HepG2 (cell line): ENCODE measurements at regions not wholly inside any gene's neighbourhood (a gene's known extent, or its start where the extent isn't known, plus 50 kb on each side); places are given as distances from the start of the nearest gene placed in this dataset.

ENCODE experiments used
- ATAC-seq: fragments of 200-7000 bp; cut with Tn5 transposase; 3 replicates; pipeline ENCODE4 v1.9.1; 2020; ENCODE audit warnings: mild to moderate bottlenecking, moderate library complexity
- BruUV-seq: library from RNA; stranded (reverse); fragments of 400-500 nt; replicated peaks from 2 replicates; lab custom pipeline; 2021; lab: Mats Ljungman, UMichigan
- CTCF ChIA-PET: fragments of 300-600 bp; formaldehyde crosslinking; extraction: SDS; loops from one replicate; lab custom pipeline; 2021; ENCODE audit warnings: low total read pairs, inconsistent platforms, low intra/inter-chr PET ratio; lab: Yijun Ruan, JAX
- POLR2A ChIA-PET: fragments of 350-600 bp; sonication (Branson Sonifier 250); formaldehyde crosslinking; loops from one replicate; lab custom pipeline; 2020; ENCODE audit warnings: antibody characterized with exemption, inconsistent platforms; lab: Yijun Ruan, JAX
- DNase-seq: peaks from one replicate; pipeline ENCODE4 v3.0.0-alpha.2; 2015; ENCODE audit warnings: low spot score
- FAIRE-seq: peaks from 3 replicates; lab custom pipeline; 2011; peaks lifted over from hg19 to GRCh38; lab: Jason Lieb, UNC
- H2AFZ ChIP-seq: one replicate; pipeline ENCODE4 v1.6.1; 2011; ENCODE audit warnings: low read length, inconsistent platforms
- H3K27ac ChIP-seq: fragments of 300-600 bp; 3 replicates; pipeline ENCODE4 v1.8.0; 2011; ENCODE audit warnings: mixed run types, mild to moderate bottlenecking, mixed read lengths, low read length, inconsistent platforms; ENCODE audit not compliant: insufficient read depth; ENCODE audit errors: extremely low read length
- H3K27me3 ChIP-seq, 2 experiments: fragments of 200-600 bp in 1 of 2; 2 replicates in 1 of 2; 3 replicates in 1 of 2; pipeline versions ENCODE4 v1.6.0 to v1.8.0; 2011; ENCODE audit warnings: low read length in 2 of 2, mild to moderate bottlenecking in 2 of 2, moderate library complexity in 2 of 2, inconsistent platforms in 1 of 2; ENCODE audit not compliant: insufficient read depth in 2 of 2, control insufficient read depth in 1 of 2
- H3K36me3 ChIP-seq, 2 experiments: fragments of 200-600 bp in 1 of 2; replicated peaks in 1 of 2; 2 replicates in 1 of 2; 3 replicates in 1 of 2; pipeline versions ENCODE4 v1.5.1 to v1.8.0; 2011; ENCODE audit warnings: low read length in 2 of 2, inconsistent platforms in 1 of 2; ENCODE audit not compliant: insufficient read depth in 2 of 2, control insufficient read depth in 1 of 2
- H3K4me1 ChIP-seq: 2 replicates; pipeline ENCODE4 v1.5.1; 2012; ENCODE audit warnings: low read length, inconsistent platforms; ENCODE audit not compliant: insufficient read depth
- H3K4me2 ChIP-seq: 2 replicates; pipeline ENCODE4 v1.6.0; 2011; ENCODE audit warnings: low read depth, low read length, inconsistent platforms
- H3K4me3 ChIP-seq, 3 experiments: fragments of 200-600 bp in 1 of 3; sonication (generic), shearing (Covaris generic) in 1 of 3; replicated peaks in 1 of 3; 2 replicates each; pipeline ENCODE4 v1.5.1; 2011 to 2016; ENCODE audit warnings: low read length in 3 of 3, inconsistent platforms in 2 of 3, low read depth in 2 of 3, mild to moderate bottlenecking in 2 of 3, control low read depth in 1 of 3, mixed read lengths in 1 of 3; ENCODE audit not compliant: insufficient read depth in 1 of 3
- H3K79me2 ChIP-seq: one replicate; pipeline ENCODE4 v1.6.1; 2011; ENCODE audit warnings: low read length, inconsistent platforms; ENCODE audit not compliant: insufficient read depth
- H3K9ac ChIP-seq: 2 replicates; pipeline ENCODE4 v1.6.0; 2011; ENCODE audit warnings: mild to moderate bottlenecking, low read depth, low read length, inconsistent platforms; ENCODE audit not compliant: insufficient read depth
- H3K9me3 ChIP-seq: 2 replicates; pipeline ENCODE4 v1.5.1; 2012; ENCODE audit warnings: mild to moderate bottlenecking, low read length
- H4K20me1 ChIP-seq: 2 replicates; pipeline ENCODE4 v1.6.0; 2011; ENCODE audit warnings: inconsistent platforms, mild to moderate bottlenecking, low read length, moderate library complexity; ENCODE audit not compliant: insufficient read depth
- AHDC1 ChIP-seq: sonication (generic); formaldehyde crosslinking; IDR thresholded peaks from 2 replicates; pipeline ENCODE4 v1.5.1; 2020; ENCODE audit warnings: mild to moderate bottlenecking, missing genetic modification reagents, borderline replicate concordance
- ATF6 ChIP-seq: sonication (generic); formaldehyde crosslinking; conservative IDR thresholded peaks from 2 replicates; pipeline ENCODE4 v1.4.0; 2020; ENCODE audit warnings: missing genetic modification reagents
- GABPA ChIP-seq, 2 experiments: IDR thresholded peaks; 2 replicates each; pipeline ENCODE4 v1.6.1; 2011 to 2016; ENCODE audit warnings: low read depth in 2 of 2, low read length in 1 of 2, missing biosample characterization in 1 of 2, missing genetic modification characterization in 1 of 2
- JUN ChIP-seq: sonication (generic); formaldehyde crosslinking; IDR thresholded peaks from 2 replicates; pipeline ENCODE4 v1.4.0; 2020; ENCODE audit warnings: mild to moderate bottlenecking, missing genetic modification reagents
- KAT2B ChIP-seq: fragments of 150-350 bp; IDR thresholded peaks from 2 replicates; pipeline ENCODE4 v1.6.1; 2014; ENCODE audit warnings: low read depth, low read length, borderline replicate concordance
- MAZ ChIP-seq, 2 experiments: sonication (generic) in 1 of 2; formaldehyde crosslinking in 1 of 2; IDR thresholded peaks; 2 replicates each; pipeline versions ENCODE4 v1.5.0 to v1.6.1; 2012 to 2020; ENCODE audit warnings: low read depth in 2 of 2, mild to moderate bottlenecking in 2 of 2, borderline replicate concordance in 1 of 2, improper control_type of control experiment in 1 of 2, low read length in 1 of 2, missing genetic modification reagents in 1 of 2, moderate library complexity in 1 of 2
- NR0B2 ChIP-seq: sonication (generic); formaldehyde crosslinking; IDR thresholded peaks from 2 replicates; pipeline ENCODE4 v1.4.0; 2020; ENCODE audit warnings: mild to moderate bottlenecking, missing genetic modification reagents
- PBX3 ChIP-seq: sonication (generic); formaldehyde crosslinking; IDR thresholded peaks from 2 replicates; pipeline ENCODE4 v1.8.1; 2023; ENCODE audit warnings: missing genetic modification reagents, inconsistent platforms, borderline replicate concordance
- THAP11 ChIP-seq: IDR thresholded peaks from 2 replicates; pipeline ENCODE4 v1.6.1; 2016; ENCODE audit warnings: missing biosample characterization, missing genetic modification reagents
- ZNF317 ChIP-seq: sonication (generic); formaldehyde crosslinking; IDR thresholded peaks from 2 replicates; pipeline ENCODE4 v1.5.0; 2020; ENCODE audit warnings: mild to moderate bottlenecking, missing genetic modification reagents
- ZNF382 ChIP-seq: sonication (generic); formaldehyde crosslinking; IDR thresholded peaks from 2 replicates; pipeline ENCODE4 v1.5.0; 2020; ENCODE audit warnings: missing genetic modification reagents, mild to moderate bottlenecking, borderline replicate concordance
- ZNF552 ChIP-seq: sonication (generic); formaldehyde crosslinking; IDR thresholded peaks from 2 replicates; pipeline ENCODE4 v1.9.0; 2022; ENCODE audit warnings: missing genetic modification reagents, mild to moderate bottlenecking, borderline replicate concordance
- ZNF766 ChIP-seq: sonication (generic); formaldehyde crosslinking; IDR thresholded peaks from 2 replicates; pipeline ENCODE4 v1.5.0; 2020; ENCODE audit warnings: missing genetic modification reagents, borderline replicate concordance
- WGBS: methylation state at CpG from one replicate; pipeline ENCODE4 v1.1.6; 2017; ENCODE audit warnings: low lambda C conversion rate; 5-methylcytosine and 5-hydroxymethylcytosine counted together
- in situ Hi-C: cut with HindIII; loops from 2 replicates; pipeline ENCODE4 v1.10.0; 2017; ENCODE audit warnings: low pct_unique_long_range_greater_than_20kb; ENCODE audit not compliant: extremely low pct_ligation_motif_present
- intact Hi-C: fragments of 100-400 bp; cut with micrococcal nuclease; formaldehyde crosslinking; loops from one replicate; pipeline ENCODE4 v1.10.0; 2022; ENCODE audit not compliant: unreplicated experiment

- CTCF ChIA-PET = no interaction called here
- BruUV-seq = no TSS peak
- Histone ChIP-seq H3K4me2 (no peak overlapping the region), H3K27me3 (no peaks in the 10 kb centered on the region), H3K27ac (no peak overlapping the region), H3K4me3 (no peak overlapping the region), H2AFZ (no peak overlapping the region), H3K9me3 (no peaks in the 10 kb centered on the region), H3K4me1 (no peaks in the 10 kb centered on the region), H3K79me2 (no peaks in the 10 kb centered on the region), H3K9ac (no peak overlapping the region), H4K20me1 (no peaks in the 10 kb centered on the region), H3K36me3 (no peaks in the 10 kb centered on the region)
- ATAC-seq = no peak
- WGBS = 43% methylated on average over 1 of the region's 1 CpG
- no peak for DNase-seq
- TF ChIP-seq KAT2B (no peak), ZNF552 (CRISPR knock-in tag) (no peak), ZNF317 (CRISPR knock-in tag) (no peak), ATF6 (no peak), PBX3 (CRISPR knock-in tag) (no peak), AHDC1 (CRISPR knock-in tag) (no peak), THAP11 (no peak), JUN (CRISPR knock-in tag) (no peak), ZNF766 (CRISPR knock-in tag) (no peak), MAZ (IDR thresholded peaks at IDR 0.05; ENCODE audit: borderline replicate concordance, low read depth, low read length) (no peak), MAZ (CRISPR knock-in tag; IDR thresholded peaks at IDR 0.05; ENCODE audit: low read depth) (no peak), NR0B2 (no peak), ZNF382 (no peak), GABPA (IDR thresholded peaks at IDR 0.05; ENCODE audit: low read depth, low read length) (no peak), GABPA (CRISPR knock-in tag; IDR thresholded peaks at IDR 0.05; ENCODE audit: low read depth) (no peak)
- in situ Hi-C loops (no loop called here), intact Hi-C loops (no loop called here)
- POLR2A ChIA-PET = no interaction called here
- FAIRE-seq = no peak
These were observed 326.4 kb downstream of the GBE1 start for GRCh38 chr3:81435050-81435449.
